HCT116 (cell line): ENCODE measurements at regions not wholly inside any gene's neighbourhood (a gene's known extent, or its start where the extent isn't known, plus 50 kb on each side); places are given as distances from the start of the nearest gene placed in this dataset.

Experiments
- ATAC-seq: fragments of 200-7000 bp; cut with Tn5 transposase; 2 replicates; pipeline ENCODE4 v1.9.1; 2020; ENCODE audit warnings: mild to moderate bottlenecking, moderate library complexity
- BruUV-seq: library from RNA; stranded (reverse); fragments of 400-500 nt; replicated peaks from 2 replicates; lab custom pipeline; 2021; lab: Mats Ljungman, UMichigan
- CTCF ChIA-PET: fragments of 300-600 bp; sonication (Branson Sonifier 250); formaldehyde crosslinking; loops from one replicate; lab custom pipeline; 2021; ENCODE audit warnings: antibody characterized with exemption; lab: Charles Lee
- POLR2A ChIA-PET: fragments of 300-600, 350-600 bp; sonication (Branson Sonifier 250); formaldehyde crosslinking; loops from one replicate; lab custom pipeline; 2021; ENCODE audit warnings: antibody characterized with exemption; lab: Charles Lee
- RAD21 ChIA-PET, 2 experiments: fragments of 300-600 bp; sonication (Branson Sonifier 250); formaldehyde crosslinking; loops; one replicate each; lab custom pipeline; 2023; ENCODE audit warnings: low total read pairs in 2 of 2; ENCODE audit not compliant: uncharacterized antibody in 2 of 2, unreplicated experiment in 2 of 2, low non-redundant PET in 1 of 2; lab: Charles Lee
- DNase-seq: peaks from one replicate; pipeline ENCODE4 v3.0.0-alpha.2; 2010; ENCODE audit warnings: low read depth, low spot score
- H2AFZ ChIP-seq: fragments of 200-600 bp; shearing (Covaris generic), sonication (generic); 2 replicates; pipeline ENCODE4 v1.6.1; 2017; ENCODE audit warnings: low read depth, mixed run types, mixed read lengths, antibody characterized with exemption, low read length; ENCODE audit not compliant: poor library complexity, severe bottlenecking
- H3K27ac ChIP-seq: 2 replicates; pipeline ENCODE4 v1.5.1; 2012; ENCODE audit warnings: low read depth, low read length
- H3K27me3 ChIP-seq: fragments of 200-600 bp; sonication (generic); 2 replicates; pipeline ENCODE4 v1.6.1; 2016; ENCODE audit warnings: mixed run types, low read length, mixed read lengths; ENCODE audit not compliant: insufficient read depth
- H3K36me3 ChIP-seq, 2 experiments: fragments of 200-500 bp in 1 of 2; fragments of 200-600 bp in 1 of 2; sonication (Bioruptor generic) in 1 of 2; sonication (generic) in 1 of 2; 2 replicates each; pipeline versions ENCODE4 v1.5.1 to v1.6.1; 2014 to 2016; ENCODE audit warnings: low read length in 2 of 2, inconsistent platforms in 1 of 2, mixed read lengths in 1 of 2, mixed run types in 1 of 2; ENCODE audit not compliant: insufficient read depth in 2 of 2, control insufficient read depth in 1 of 2
- H3K4me1 ChIP-seq, 2 experiments: fragments of 200-600 bp in 1 of 2; sonication (generic) in 1 of 2; 2 replicates each; pipeline versions ENCODE4 v1.5.1 to v1.6.1; 2012 to 2017; ENCODE audit warnings: low read length in 2 of 2, inconsistent platforms in 1 of 2, mild to moderate bottlenecking in 1 of 2, mixed read lengths in 1 of 2, mixed run types in 1 of 2, moderate library complexity in 1 of 2; ENCODE audit not compliant: insufficient read depth in 2 of 2, control insufficient read depth in 1 of 2
- H3K4me2 ChIP-seq: fragments of 200-600 bp; sonication (generic); 2 replicates; pipeline ENCODE4 v1.6.1; 2017; ENCODE audit warnings: mixed run types, low read length, mixed read lengths
- H3K4me3 ChIP-seq, 2 experiments: fragments of 200-600 bp in 1 of 2; sonication (generic) in 1 of 2; replicated peaks in 1 of 2; 2 replicates each; pipeline ENCODE4 v1.5.1; 2011 to 2016; ENCODE audit warnings: low read length in 2 of 2, control low read depth in 1 of 2, low read depth in 1 of 2, mild to moderate bottlenecking in 1 of 2, mixed read lengths in 1 of 2, mixed run types in 1 of 2
- H3K79me2 ChIP-seq: fragments of 200-600 bp; sonication (generic); 2 replicates; pipeline ENCODE4 v1.6.1; 2017; ENCODE audit warnings: mild to moderate bottlenecking, mixed run types, low read length, moderate library complexity, mixed read lengths; ENCODE audit not compliant: insufficient read depth
- H3K9ac ChIP-seq: fragments of 200-600 bp; sonication (generic); 2 replicates; pipeline ENCODE4 v1.6.1; 2016; ENCODE audit warnings: low read length, mixed read lengths
- H3K9me2 ChIP-seq: fragments of 200-600 bp; sonication (generic), shearing (Covaris generic); 2 replicates; pipeline ENCODE4 v1.6.1; 2017; ENCODE audit warnings: mixed run types, mild to moderate bottlenecking, moderate library complexity; ENCODE audit not compliant: insufficient read depth
- H3K9me3 ChIP-seq, 2 experiments: fragments of 200-500 bp in 1 of 2; fragments of 200-600 bp in 1 of 2; sonication (Bioruptor generic) in 1 of 2; sonication (generic) in 1 of 2; 2 replicates each; pipeline ENCODE4 v1.6.1; 2014 to 2017; ENCODE audit warnings: low read length in 2 of 2, mixed read lengths in 2 of 2, inconsistent platforms in 1 of 2, low read depth in 1 of 2, mild to moderate bottlenecking in 1 of 2, mixed run types in 1 of 2, moderate library complexity in 1 of 2; ENCODE audit not compliant: control insufficient read depth in 1 of 2, insufficient read depth in 1 of 2
- H4K20me1 ChIP-seq: fragments of 200-600 bp; sonication (generic), shearing (Covaris generic); 2 replicates; pipeline ENCODE4 v1.6.1; 2017; ENCODE audit warnings: mixed run types, mild to moderate bottlenecking, moderate library complexity; ENCODE audit not compliant: insufficient read depth
- CBX3 ChIP-seq: IDR thresholded peaks from 2 replicates; pipeline ENCODE4 v1.6.1; 2012; ENCODE audit warnings: low read depth
- CEBPB ChIP-seq: IDR thresholded peaks from 2 replicates; pipeline ENCODE4 v1.6.1; 2012; ENCODE audit warnings: low read depth
- EGR1 ChIP-seq: IDR thresholded peaks from 2 replicates; pipeline ENCODE4 v1.6.1; 2012; ENCODE audit warnings: low read depth
- ELF1 ChIP-seq: IDR thresholded peaks from 2 replicates; pipeline ENCODE4 v1.6.1; 2012; ENCODE audit warnings: low read depth, borderline replicate concordance
- FOSL1 ChIP-seq: IDR thresholded peaks from 2 replicates; pipeline ENCODE4 v1.6.1; 2012; ENCODE audit warnings: low read depth
- JUND ChIP-seq: IDR thresholded peaks from 2 replicates; pipeline ENCODE4 v1.6.1; 2012
- POLR2A ChIP-seq: IDR thresholded peaks from 2 replicates; pipeline ENCODE4 v1.7.0; 2011; ENCODE audit warnings: borderline replicate concordance; ENCODE audit not compliant: insufficient read depth, insufficient read length; ENCODE audit errors: extremely low read depth
- POLR2AphosphoS5 ChIP-seq: IDR thresholded peaks from 2 replicates; pipeline ENCODE4 v1.6.1; 2011; ENCODE audit warnings: mild to moderate bottlenecking, low read depth, low read length, moderate library complexity
- SIN3A ChIP-seq: IDR thresholded peaks from 2 replicates; pipeline ENCODE4 v1.6.1; 2012; ENCODE audit warnings: low read depth
- SRF ChIP-seq: IDR thresholded peaks from 2 replicates; pipeline ENCODE4 v1.6.1; 2012; ENCODE audit warnings: low read depth
- intact Hi-C: fragments of 100-400 bp; cut with micrococcal nuclease; formaldehyde crosslinking; loops from 2 replicates; pipeline ENCODE4 v1.10.0; 2022
- TF ChIP-seq, protein P1 (sequence below): IDR thresholded peaks from 2 replicates; pipeline ENCODE4 v1.6.1; 2012; ENCODE audit warnings: low read depth
- TF ChIP-seq, protein P2 (sequence below): IDR thresholded peaks from 2 replicates; pipeline ENCODE4 v1.6.1; 2012

- intact Hi-C loops: no loop called here
- ATAC-seq (no peak), DNase-seq (no peak)
- no peaks in the 10 kb centered on the region for H3K36me3 ChIP-seq
- H3K4me2 ChIP-seq: no peak overlapping the region
- no peak overlapping the region for H2AFZ ChIP-seq
- no peaks in the 10 kb centered on the region for H3K4me1 ChIP-seq
- H4K20me1 ChIP-seq: no peaks in the 10 kb centered on the region
- no peaks in the 10 kb centered on the region for H3K79me2 ChIP-seq
- H3K27ac ChIP-seq: no peak overlapping the region
- H3K9me3 ChIP-seq: no peaks in the 10 kb centered on the region
- RAD21 ChIA-PET: no interaction called here
- CTCF ChIA-PET: no interaction called here
- POLR2A ChIA-PET: no interaction called here
- no peak overlapping the region for H3K4me3 ChIP-seq
- H3K9ac ChIP-seq: no peak overlapping the region
- TF ChIP-seq CBX3 (no peak), CEBPB (no peak)
- no peaks in the 10 kb centered on the region for H3K9me2 ChIP-seq
- H3K27me3 ChIP-seq: peaks cover 9% of the 10 kb centered on the region
- no TSS peak for BruUV-seq
Measured at GRCh38 chr5:61906820-61907219, 399.2 kb upstream of the KIF2A start.

- TF ChIP-seq FOSL1: no peak
- TF ChIP-seq, protein P1, sequence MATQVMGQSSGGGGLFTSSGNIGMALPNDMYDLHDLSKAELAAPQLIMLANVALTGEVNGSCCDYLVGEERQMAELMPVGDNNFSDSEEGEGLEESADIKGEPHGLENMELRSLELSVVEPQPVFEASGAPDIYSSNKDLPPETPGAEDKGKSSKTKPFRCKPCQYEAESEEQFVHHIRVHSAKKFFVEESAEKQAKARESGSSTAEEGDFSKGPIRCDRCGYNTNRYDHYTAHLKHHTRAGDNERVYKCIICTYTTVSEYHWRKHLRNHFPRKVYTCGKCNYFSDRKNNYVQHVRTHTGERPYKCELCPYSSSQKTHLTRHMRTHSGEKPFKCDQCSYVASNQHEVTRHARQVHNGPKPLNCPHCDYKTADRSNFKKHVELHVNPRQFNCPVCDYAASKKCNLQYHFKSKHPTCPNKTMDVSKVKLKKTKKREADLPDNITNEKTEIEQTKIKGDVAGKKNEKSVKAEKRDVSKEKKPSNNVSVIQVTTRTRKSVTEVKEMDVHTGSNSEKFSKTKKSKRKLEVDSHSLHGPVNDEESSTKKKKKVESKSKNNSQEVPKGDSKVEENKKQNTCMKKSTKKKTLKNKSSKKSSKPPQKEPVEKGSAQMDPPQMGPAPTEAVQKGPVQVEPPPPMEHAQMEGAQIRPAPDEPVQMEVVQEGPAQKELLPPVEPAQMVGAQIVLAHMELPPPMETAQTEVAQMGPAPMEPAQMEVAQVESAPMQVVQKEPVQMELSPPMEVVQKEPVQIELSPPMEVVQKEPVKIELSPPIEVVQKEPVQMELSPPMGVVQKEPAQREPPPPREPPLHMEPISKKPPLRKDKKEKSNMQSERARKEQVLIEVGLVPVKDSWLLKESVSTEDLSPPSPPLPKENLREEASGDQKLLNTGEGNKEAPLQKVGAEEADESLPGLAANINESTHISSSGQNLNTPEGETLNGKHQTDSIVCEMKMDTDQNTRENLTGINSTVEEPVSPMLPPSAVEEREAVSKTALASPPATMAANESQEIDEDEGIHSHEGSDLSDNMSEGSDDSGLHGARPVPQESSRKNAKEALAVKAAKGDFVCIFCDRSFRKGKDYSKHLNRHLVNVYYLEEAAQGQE: no peak
- TF ChIP-seq, protein P2, sequence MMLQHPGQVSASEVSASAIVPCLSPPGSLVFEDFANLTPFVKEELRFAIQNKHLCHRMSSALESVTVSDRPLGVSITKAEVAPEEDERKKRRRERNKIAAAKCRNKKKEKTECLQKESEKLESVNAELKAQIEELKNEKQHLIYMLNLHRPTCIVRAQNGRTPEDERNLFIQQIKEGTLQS: no peak
- TF ChIP-seq JUND: no peak
- no peak for TF ChIP-seq POLR2AphosphoS5
- no peak for TF ChIP-seq SRF
- TF ChIP-seq EGR1: no peak
- no peak for TF ChIP-seq SIN3A
- no peak for TF ChIP-seq ELF1
- TF ChIP-seq POLR2A: no peak
- TF ChIP-seq CBX3: no peak
- no peak for TF ChIP-seq CEBPB
- intact Hi-C loops: no loop called here
- ATAC-seq (no peak), DNase-seq (no peak)
- H3K9ac ChIP-seq: no peak overlapping the region
- no peak overlapping the region for H3K4me3 ChIP-seq
- no TSS peak for BruUV-seq
- no peaks in the 10 kb centered on the region for H3K4me1 ChIP-seq
- POLR2A ChIA-PET: no interaction called here
- H3K27ac ChIP-seq: no peak overlapping the region
- RAD21 ChIA-PET: no interaction called here
- no peaks in the 10 kb centered on the region for H3K79me2 ChIP-seq
- H3K4me2 ChIP-seq: no peak overlapping the region
- peaks cover 9% of the 10 kb centered on the region for H3K27me3 ChIP-seq
- no peaks in the 10 kb centered on the region for H3K36me3 ChIP-seq
- 0 out of 4 replicates have a peak, but pooled peaks cover 0 to 2% of the 10 kb centered on the region in 2 experiments for H3K9me3 ChIP-seq
- no peaks in the 10 kb centered on the region for H3K9me2 ChIP-seq
- CTCF ChIA-PET: no interaction called here
- H4K20me1 ChIP-seq: no peaks in the 10 kb centered on the region
- no peak overlapping the region for H2AFZ ChIP-seq
Measured at GRCh38 chr5:61907995-61908394, 398.0 kb upstream of the KIF2A start.
